Heart right ventricle (tissue), 16 donors: ENCODE measurements at regions not wholly inside any gene's neighbourhood (a gene's known extent, or its start where the extent isn't known, plus 50 kb on each side); places are given as distances from the start of the nearest gene placed in this dataset.

ENCODE experiments used
- ATAC-seq, 8 donors: fragments of 200-7000 bp; cut with Tn5 transposase; one replicate each; pipeline ENCODE4 v1.9.1; 2020; ENCODE audit warnings: mild to moderate bottlenecking in 8 of 8, moderate library complexity in 8 of 8, moderate number of reproducible peaks in 1 of 8
- DNase-seq, 2 donors: peaks; one replicate each; pipeline ENCODE4 v3.0.0-alpha.2; 2020
- H3K27ac ChIP-seq, 10 donors: fragments of 200-600 bp; sonication (generic) in 2 of 10; one replicate each; pipeline versions ENCODE4 v1.5.0 to v1.8.0; 2020 to 2022; ENCODE audit warnings: mild to moderate bottlenecking in 3 of 10
- H3K27me3 ChIP-seq, 7 donors: fragments of 200-600 bp; one replicate each; pipeline ENCODE4 v1.8.0; 2021 to 2022; ENCODE audit warnings: mild to moderate bottlenecking in 2 of 7
- H3K36me3 ChIP-seq, 9 donors: fragments of 200-600 bp; sonication (generic) in 1 of 9; one replicate each; pipeline versions ENCODE4 v1.5.0 to v1.8.0; 2020 to 2022; ENCODE audit warnings: mild to moderate bottlenecking in 2 of 9
- H3K4me1 ChIP-seq, 9 donors: fragments of 200-600 bp; sonication (generic) in 1 of 9; one replicate each; pipeline versions ENCODE4 v1.5.0 to v1.8.0; 2020 to 2022; ENCODE audit warnings: mild to moderate bottlenecking in 4 of 9
- H3K4me3 ChIP-seq, 10 donors: fragments of 200-600 bp; sonication (generic) in 2 of 10; one replicate each; pipeline versions ENCODE4 v1.5.0 to v1.8.0; 2020 to 2022; ENCODE audit warnings: mild to moderate bottlenecking in 7 of 10, moderate library complexity in 2 of 10
- H3K9me3 ChIP-seq, 11 donors: fragments of 200-600 bp in 10 of 11; sonication (generic) in 2 of 11; one replicate each; pipeline versions ENCODE4 v1.5.0 to v1.8.0; 2013 to 2022; ENCODE audit warnings: mild to moderate bottlenecking in 2 of 11, control low read depth in 1 of 11, moderate library complexity in 1 of 11
- CTCF ChIP-seq, 9 donors: fragments of 200-600 bp; sonication (generic) in 2 of 9; IDR thresholded peaks; one replicate each; pipeline versions ENCODE4 v1.5.0 to v1.8.0; 2021 to 2022; ENCODE audit warnings: antibody characterized with exemption in 9 of 9, mild to moderate bottlenecking in 5 of 9, moderate library complexity in 1 of 9
- WGBS, 2 donors: extraction: QIAGEN DNeasy Blood & Tissue Kit; methylation state at CpG; one replicate each; pipeline ENCODE4 v1.1.7; 2013; ENCODE audit warnings: inconsistent platforms in 1 of 2; 5-methylcytosine and 5-hydroxymethylcytosine counted together
- intact Hi-C, 10 donors: fragments of 100-400 bp; cut with DNase I; formaldehyde crosslinking; loops; one replicate each; pipeline versions ENCODE4 v1.11.1 to v1.14.2; 2022
- donor health status: Arrhythmogenic right ventricular cardiomyopathy.
- donor health status: ischemic (EF 13 %, LVEDD 7.1; RV severe dilation, severe dysfunction).
- donor health status: healthy with polysubstance abuse.
- donor health status: DM: no; HTN: yes; CAD: no.
- donor health status: DM: no; HTN: no; CAD: no.
- donor health status: ischemic (EF 25% LVEDD 6.9; RV normal size, moderate dysfunction).
- donor health status: ischemic (EF 25% LVEDD 5.7; RV mildly dilated, moderate dysfunction).
- donor health status: healthy.
- donor health status: DM: yes; HTN: yes; CAD: no.
- donor health status: Ischemic cardiomyopathy.
- donor health status: ischemic (EF 35%, LVEDD 5.7; RV mildly dilated, moderate dysfunction).
- donor health status: nonischemic (EF 11% LVEDD 7.7; RV severe dilation, severe dysfunction).
- donor health status: DM: yes; HTN: yes; CAD: no.
- donor health status: PGD.
- donor health status: ischemic (EF 29% LVEDD 5.4; RV normal size, mild dysfunction).
- donor health status: nonischemic (EF 23%, LVEDD 6.1; RV moderate dilation, normal function).

- Histone ChIP-seq H3K27me3 (peaks cover 0 to 58% (median 22%) of the 10 kb centered on the region in 7 donors), H3K4me1 (no peaks in the 10 kb centered on the region), H3K36me3 (no peaks in the 10 kb centered on the region), H3K4me3 (no peak overlapping the region), H3K9me3 (no peaks in the 10 kb centered on the region), H3K27ac (no peak overlapping the region)
- no peak for ATAC-seq
- no peak for DNase-seq
- 68 to 73% methylated on average over 6 of the region's 6 CpGs for WGBS, 2 donors
- intact Hi-C loops = no loop called here
- TF ChIP-seq CTCF (IDR thresholded peaks at IDR 0.05) = no peak
These were observed 623.0 kb downstream of the VRK1 start for GRCh38 chr14:97420211-97420610.

- 70 to 77% methylated on average over 6 of the region's 6 CpGs for WGBS, 2 donors
- DNase-seq = no peak
- no peak for ATAC-seq
- H3K36me3 ChIP-seq = no peaks in the 10 kb centered on the region
- intact Hi-C loops = no loop called here
- H3K4me1 ChIP-seq = no peaks in the 10 kb centered on the region
- H3K4me3 ChIP-seq = no peak overlapping the region
- H3K27ac ChIP-seq = no peak overlapping the region
- no peak for TF ChIP-seq CTCF (IDR thresholded peaks at IDR 0.05)
- H3K9me3 ChIP-seq = peaks cover 0 to 2% (median 0%) of the 10 kb centered on the region in 11 donors
- H3K27me3 ChIP-seq = peaks cover 0 to 45% (median 4%) of the 10 kb centered on the region in 7 donors
These were observed 629.6 kb downstream of the VRK1 start for GRCh38 chr14:97426776-97427175.

- 72 to 75% methylated on average over 2 of the region's 2 CpGs for WGBS, 2 donors
- intact Hi-C loops = no loop called here
- H3K9me3 ChIP-seq = peaks cover 0 to 2% (median 0%) of the 10 kb centered on the region in 11 donors
These were observed 631.7 kb downstream of the VRK1 start for GRCh38 chr14:97428808-97429440.

GRCh38 chr14:97432586-97432985 is 635.4 kb downstream of the VRK1 start:
- 77% methylated on average over 6 of the region's 6 CpGs for whole genome bisulfite sequencing, 2 donors
- intact Hi-C loops = no loop called here
- no peak for DNase-seq

More at GRCh38 chr14:97428808-97429440, 631.7 kb downstream of the VRK1 start:
- TF ChIP-seq CTCF (IDR thresholded peaks at IDR 0.05) = no peak
- H3K36me3 ChIP-seq = no peaks in the 10 kb centered on the region
- no peak overlapping the region for H3K27ac ChIP-seq
- H3K4me1 ChIP-seq = no peaks in the 10 kb centered on the region
- H3K4me3 ChIP-seq = no peak overlapping the region
- DNase-seq = no peak
- peaks cover 0 to 36% (median 0%) of the 10 kb centered on the region in 7 donors for H3K27me3 ChIP-seq
- no peak for ATAC-seq

More at GRCh38 chr14:97432586-97432985, 635.4 kb downstream of the VRK1 start:
- H3K4me3 ChIP-seq = no peak overlapping the region
- H3K27ac ChIP-seq = no peak overlapping the region
- no peak for ATAC-seq
- TF ChIP-seq CTCF (IDR thresholded peaks at IDR 0.05) = no peak
- H3K36me3 ChIP-seq = no peaks in the 10 kb centered on the region
- peaks cover 0 to 21% (median 0%) of the 10 kb centered on the region in 7 donors for H3K27me3 ChIP-seq
- peaks cover 0 to 2% (median 0%) of the 10 kb centered on the region in 11 donors for H3K9me3 ChIP-seq
- no peaks in the 10 kb centered on the region for H3K4me1 ChIP-seq
